Thoracic aorta (tissue), 2 donors: ENCODE measurements at regions not wholly inside any gene's neighbourhood (a gene's known extent, or its start where the extent isn't known, plus 50 kb on each side); places are given as distances from the start of the nearest gene placed in this dataset.
"Not testable (repeated sequence)": the region's sequence is repeated elsewhere in the genome, so short reads cannot be mapped to it uniquely, and the experiment has no call there.

Source experiments
- ATAC-seq: fragments of 150-250 bp; one replicate; pipeline ENCODE4 v1.8.0; 2017; ENCODE audit warnings: low read depth; ENCODE audit not compliant: insufficient number of reproducible peaks, low FRiP score
- DNase-seq: peaks from one replicate; pipeline ENCODE4 v3.0.0-alpha.2; 2020; ENCODE audit warnings: low spot score
- H3K27ac ChIP-seq, 2 donors: fragments of 200-600 bp; sonication (generic); 1 replicate in 1 of 2; 2 replicates in 1 of 2; pipeline ENCODE4 v1.5.1; 2016; ENCODE audit warnings: mild to moderate bottlenecking in 2 of 2, moderate library complexity in 2 of 2
- H3K27me3 ChIP-seq: fragments of 200-600 bp; sonication (generic); replicated peaks from 2 replicates; pipeline ENCODE4 v1.6.0; 2016; ENCODE audit warnings: mild to moderate bottlenecking; ENCODE audit not compliant: insufficient read depth
- H3K36me3 ChIP-seq: fragments of 200-600 bp; sonication (generic); one replicate; pipeline ENCODE4 v1.5.1; 2016
- H3K4me1 ChIP-seq, 2 donors: fragments of 200-600 bp; sonication (generic); 1 replicate in 1 of 2; 2 replicates in 1 of 2; pipeline versions ENCODE4 v1.5.1 to v1.6.0; 2016; ENCODE audit warnings: low read depth in 2 of 2, mild to moderate bottlenecking in 1 of 2; ENCODE audit not compliant: control insufficient read depth in 1 of 2
- H3K4me3 ChIP-seq: fragments of 200-600 bp; sonication (generic); 2 replicates; pipeline ENCODE4 v1.5.1; 2016; ENCODE audit warnings: mild to moderate bottlenecking
- H3K9me3 ChIP-seq: fragments of 200-600 bp; sonication (generic); 2 replicates; pipeline ENCODE4 v1.5.1; 2016
- TF ChIP-seq, protein P1 (sequence below): fragments of 200-600 bp; sonication (generic); IDR thresholded peaks from one replicate; pipeline ENCODE4 v1.5.1; 2019; ENCODE audit warnings: antibody characterized with exemption

- H3K4me3 ChIP-seq, result peak overlapping the region; percentile 50
- H3K27me3 ChIP-seq, result no peaks in the 10 kb centered on the region
- no peaks in the 10 kb centered on the region for H3K36me3 ChIP-seq
- H3K27ac ChIP-seq, result peak overlapping the region; percentile 47 to 82
- H3K4me1 ChIP-seq, result peaks cover 21 to 38% of the 10 kb centered on the region in 2 donors
- H3K9me3 ChIP-seq, result no peaks in the 10 kb centered on the region
- ATAC-seq (no peak), DNase-seq (no peak)
- TF ChIP-seq, protein P1, sequence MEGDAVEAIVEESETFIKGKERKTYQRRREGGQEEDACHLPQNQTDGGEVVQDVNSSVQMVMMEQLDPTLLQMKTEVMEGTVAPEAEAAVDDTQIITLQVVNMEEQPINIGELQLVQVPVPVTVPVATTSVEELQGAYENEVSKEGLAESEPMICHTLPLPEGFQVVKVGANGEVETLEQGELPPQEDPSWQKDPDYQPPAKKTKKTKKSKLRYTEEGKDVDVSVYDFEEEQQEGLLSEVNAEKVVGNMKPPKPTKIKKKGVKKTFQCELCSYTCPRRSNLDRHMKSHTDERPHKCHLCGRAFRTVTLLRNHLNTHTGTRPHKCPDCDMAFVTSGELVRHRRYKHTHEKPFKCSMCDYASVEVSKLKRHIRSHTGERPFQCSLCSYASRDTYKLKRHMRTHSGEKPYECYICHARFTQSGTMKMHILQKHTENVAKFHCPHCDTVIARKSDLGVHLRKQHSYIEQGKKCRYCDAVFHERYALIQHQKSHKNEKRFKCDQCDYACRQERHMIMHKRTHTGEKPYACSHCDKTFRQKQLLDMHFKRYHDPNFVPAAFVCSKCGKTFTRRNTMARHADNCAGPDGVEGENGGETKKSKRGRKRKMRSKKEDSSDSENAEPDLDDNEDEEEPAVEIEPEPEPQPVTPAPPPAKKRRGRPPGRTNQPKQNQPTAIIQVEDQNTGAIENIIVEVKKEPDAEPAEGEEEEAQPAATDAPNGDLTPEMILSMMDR, result no peak
Observed at GRCh38 chr17:64741038-64741641, 79.0 kb upstream of the SMURF2 start.

DNA sequence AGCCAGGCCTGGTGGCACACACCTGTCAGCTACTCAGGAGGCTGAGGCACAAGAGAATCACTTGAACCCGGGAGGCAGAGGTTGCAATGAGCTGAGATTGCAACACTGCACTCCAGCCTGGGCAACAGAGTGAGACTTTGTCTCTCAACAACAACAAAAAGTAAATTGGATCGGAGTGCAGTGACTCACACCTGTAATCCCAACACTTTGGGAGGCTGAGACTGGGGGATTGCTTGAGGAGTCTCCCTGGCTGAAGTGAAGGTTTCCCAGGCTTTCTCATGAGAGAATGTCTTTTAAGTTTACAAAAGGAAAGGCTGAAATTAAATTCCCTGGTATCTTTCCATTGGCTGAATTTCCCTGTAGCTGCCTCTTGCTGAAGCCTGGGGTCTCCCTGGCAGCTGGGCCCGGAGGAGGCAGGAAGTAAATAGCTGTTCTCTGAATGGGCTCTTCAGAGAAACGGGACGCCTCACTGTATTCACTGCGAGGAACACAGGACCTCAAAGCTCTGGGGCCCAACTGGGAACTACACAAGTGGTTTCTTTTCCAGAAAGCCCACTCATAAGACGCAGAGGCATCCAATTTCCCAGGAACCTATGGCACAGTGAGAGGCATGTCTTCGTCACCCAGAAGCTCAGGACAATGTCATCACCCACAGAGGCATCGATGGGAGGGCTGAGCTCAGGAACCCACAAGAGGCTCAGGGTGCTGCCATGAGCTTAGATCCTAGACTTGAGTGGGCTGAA, 77.4 kb upstream of the SMURF2 start:
- TF ChIP-seq, protein P1, result no peak
- Histone ChIP-seq H3K36me3 (no peaks in the 10 kb centered on the region), H3K4me1 (peaks cover 21 to 38% of the 10 kb centered on the region in 2 donors), H3K4me3 (no peak overlapping the region), H3K27me3 (no peaks in the 10 kb centered on the region), H3K9me3 (no peaks in the 10 kb centered on the region), H3K27ac (peak overlapping the region; percentile 0 to 82)
- DNase-seq (no peak), ATAC-seq (no peak)

- no peaks in the 10 kb centered on the region for H3K36me3 ChIP-seq
- no peaks in the 10 kb centered on the region for H3K27me3 ChIP-seq
- H3K27ac ChIP-seq, result no peak overlapping the region
- no peaks in the 10 kb centered on the region for H3K9me3 ChIP-seq
- H3K4me3 ChIP-seq, result no peak overlapping the region
- DNase-seq, result no peak
- H3K4me1 ChIP-seq, result peaks cover 21 to 46% of the 10 kb centered on the region in 2 donors
- no peak for ATAC-seq
- TF ChIP-seq, protein P1, result peak; percentile 28
Observed at GRCh38 chr17:64736804-64737492, 74.8 kb upstream of the SMURF2 start.

GRCh38 chr17:64732336-64733006, 70.4 kb upstream of the SMURF2 start:
- no peaks in the 10 kb centered on the region for H3K9me3 ChIP-seq
- H3K4me1 ChIP-seq, result peaks cover 4 to 17% of the 10 kb centered on the region in 2 donors
- no peaks in the 10 kb centered on the region for H3K36me3 ChIP-seq
- TF ChIP-seq, protein P1, result no peak
- DNase-seq, result no peak
- no peak overlapping the region for H3K27ac ChIP-seq
- H3K4me3 ChIP-seq, result no peak overlapping the region
- no peak for ATAC-seq
- no peaks in the 10 kb centered on the region for H3K27me3 ChIP-seq

DNA sequence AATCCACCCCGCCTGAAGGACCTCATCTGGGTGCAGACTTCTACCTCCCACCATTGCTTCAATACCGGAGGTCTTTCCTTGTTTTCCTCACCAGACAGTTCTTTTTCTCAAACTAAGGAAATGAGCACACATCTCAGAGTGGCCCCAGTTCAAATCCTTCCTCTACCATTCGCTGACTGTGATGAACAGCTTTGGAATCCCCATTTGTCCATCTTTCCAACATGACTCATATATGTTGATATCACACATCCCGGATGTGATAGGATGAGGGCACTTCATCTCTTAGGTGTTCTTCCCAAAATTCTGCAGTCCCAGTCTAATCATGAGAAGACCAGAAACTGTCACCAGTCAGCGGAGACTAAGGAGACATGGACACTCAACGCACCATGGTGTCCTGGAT, 67.9 kb upstream of the SMURF2 start:
- H3K4me3 ChIP-seq, H3K9me3 ChIP-seq, H3K27ac ChIP-seq, H3K27me3 ChIP-seq, H3K36me3 ChIP-seq, ATAC-seq, DNase-seq: not testable (repeated sequence)
- H3K4me1 ChIP-seq, result peaks cover 4 to 17% of the 10 kb centered on the region in 2 donors
